Limb (tissue), 2 donors: ENCODE measurements at regions not wholly inside any gene's neighbourhood (a gene's known extent, or its start where the extent isn't known, plus 50 kb on each side); places are given as distances from the start of the nearest gene placed in this dataset.
"Not testable (repeated sequence)": the region's sequence is repeated elsewhere in the genome, so short reads cannot be mapped to it uniquely, and the experiment has no call there.

ENCODE experiments used
- DNase-seq, 2 donors: peaks; one replicate each; pipeline ENCODE4 v3.0.0-alpha.2; 2016; ENCODE audit errors: extremely low spot score in 2 of 2

GRCh38 chr17:64773386-64773835 lies 111.3 kb upstream of the SMURF2 start:
- DNase-seq, result no peak

- no peak for DNase-seq
Measured at GRCh38 chr17:64772845-64773299, 110.8 kb upstream of the SMURF2 start.

- DNase-seq, result no peak
Measured at GRCh38 chr17:64771980-64772844, 110.1 kb upstream of the SMURF2 start.

- DNase-seq, result no peak
Measured at GRCh38 chr17:64769712-64770111, 107.6 kb upstream of the SMURF2 start.

DNA sequence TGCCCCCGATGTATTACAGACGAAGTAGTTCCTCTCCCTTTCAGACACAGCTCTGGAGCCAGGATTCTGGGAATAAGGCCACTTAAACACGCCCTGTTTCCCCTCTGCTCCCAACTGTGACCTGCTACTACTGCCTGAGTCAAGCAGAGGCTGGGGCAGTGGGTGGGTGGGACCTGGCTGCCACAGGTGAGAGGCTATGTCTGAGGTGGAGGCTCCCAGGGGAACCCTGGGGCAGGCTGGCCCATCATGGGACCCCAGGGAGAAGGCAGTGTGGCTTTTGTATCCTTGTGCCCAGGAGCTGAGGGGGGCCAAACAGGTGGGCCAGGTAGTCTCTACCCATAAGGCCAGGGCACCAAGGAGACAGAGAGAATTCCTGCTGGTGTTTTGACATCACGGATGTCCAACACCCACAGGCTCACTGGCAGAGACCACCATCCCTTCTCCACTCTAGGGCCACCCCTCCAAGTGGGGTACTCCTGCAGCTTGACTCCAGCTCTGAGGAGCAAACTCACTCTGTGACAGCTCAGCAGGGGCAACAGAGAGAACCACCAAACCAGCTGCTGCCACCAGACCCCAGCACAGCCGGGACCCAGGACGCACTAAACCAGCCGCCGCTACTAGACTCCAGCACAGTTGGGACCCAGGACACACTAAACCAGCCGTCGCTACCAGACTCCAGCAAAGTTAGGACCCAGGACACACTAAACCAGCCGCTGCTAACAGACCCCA lies 105.3 kb upstream of the SMURF2 start:
- DNase-seq, result no peak

- DNase-seq, result no peak
Measured at GRCh38 chr17:64765191-64765889, 103.2 kb upstream of the SMURF2 start.

- DNase-seq, result no peak
Measured at GRCh38 chr17:64750891-64751677, 89.0 kb upstream of the SMURF2 start.

GRCh38 chr17:64750478-64750877 lies 88.4 kb upstream of the SMURF2 start:
- no peak for DNase-seq

GRCh38 chr17:64749306-64749705 lies 87.2 kb upstream of the SMURF2 start:
- no peak for DNase-seq

DNA sequence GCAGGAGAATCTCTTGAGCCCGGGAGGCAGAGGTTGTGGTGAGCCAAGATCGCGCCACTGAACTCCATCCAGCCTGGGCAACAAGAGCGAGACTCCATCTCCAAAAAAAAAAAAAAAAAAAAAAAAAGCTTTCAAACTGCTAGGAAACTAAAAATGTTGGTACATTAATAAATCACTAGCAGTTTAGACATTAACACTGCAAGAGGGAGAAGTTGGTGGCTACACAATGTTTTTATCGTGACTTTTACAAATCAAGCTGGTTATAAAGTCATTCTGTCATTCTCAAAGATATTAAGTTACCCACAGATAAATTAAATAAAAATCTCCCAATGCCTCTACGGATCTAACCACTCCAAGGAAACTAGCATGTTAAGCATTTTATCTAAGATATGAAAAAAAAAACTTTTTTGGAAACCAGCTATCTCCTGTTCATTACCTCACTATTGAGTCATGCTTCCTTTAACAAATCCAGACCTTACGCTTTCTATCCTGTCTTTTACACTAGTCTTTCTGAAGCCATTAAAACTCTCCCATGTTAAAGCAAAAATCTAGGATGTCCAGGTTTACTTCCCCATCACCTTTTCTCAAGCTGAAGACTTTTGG lies 85.9 kb upstream of the SMURF2 start:
- no peak for DNase-seq

- DNase-seq, result no peak
Measured at GRCh38 chr17:64742326-64742725, 80.2 kb upstream of the SMURF2 start.

GRCh38 chr17:64741916-64742315 lies 79.8 kb upstream of the SMURF2 start:
- peak; percentile 53 to 69 for DNase-seq

GRCh38 chr17:64741038-64741641 lies 79.0 kb upstream of the SMURF2 start:
- DNase-seq, result no peak

GRCh38 chr17:64739316-64740058 lies 77.4 kb upstream of the SMURF2 start:
- DNase-seq, result no peak

- DNase-seq, result no peak
Measured at GRCh38 chr17:64736804-64737492, 74.8 kb upstream of the SMURF2 start.

GRCh38 chr17:64732336-64733006 lies 70.4 kb upstream of the SMURF2 start:
- DNase-seq, result no peak

GRCh38 chr17:64730023-64730422 lies 67.9 kb upstream of the SMURF2 start:
- not testable (repeated sequence) for DNase-seq

GRCh38 chr17:64729201-64729600 lies 67.1 kb upstream of the SMURF2 start:
- no peak for DNase-seq
